ENCODE measurements at regions not wholly inside any gene's neighbourhood (a gene's known extent, or its start where the extent isn't known, plus 50 kb on each side); places are given as distances from the start of the nearest gene placed in this dataset.

- H3K4me1 ChIP-seq (ENCODE audit: control insufficient read depth, insufficient read depth, low read length): no peaks in the 10 kb centered on the region
- no peaks in the 10 kb centered on the region for H3K27me3 ChIP-seq (replicated peaks in 1 of 2; ENCODE audit: control insufficient read depth in 2 of 2, insufficient read depth in 2 of 2, low read length in 1 of 2)
- ATAC-seq (no peak), DNase-seq (ENCODE audit: low read depth, low spot score) (no peak), FAIRE-seq (no peak)
- RAD21 ChIA-PET (ENCODE audit: unreplicated experiment): no interaction called here
- no TSS peak for BruUV-seq (replicated peaks)
- H3K9me3 ChIP-seq (replicated peaks; ENCODE audit: control insufficient read depth, insufficient read depth, low read length): no peaks in the 10 kb centered on the region
- no peak overlapping the region for H3K4me3 ChIP-seq
- no peaks in the 10 kb centered on the region for H3K79me2 ChIP-seq (ENCODE audit: control insufficient read depth, insufficient read depth, low read length)
- H3K4me2 ChIP-seq (ENCODE audit: control insufficient read depth, insufficient read depth): no peak overlapping the region
- intact Hi-C loops (cut with micrococcal nuclease; ENCODE audit: unreplicated experiment): no loop called here
- CTCF ChIA-PET: no interaction called here
- TF ChIP-seq CEBPZ (IDR thresholded peaks at IDR 0.05; ENCODE audit: low read depth, low read length): no peak
- no peak for TF ChIP-seq SIN3A (IDR thresholded peaks at IDR 0.05; ENCODE audit: low read depth, low read length)
- no peak overlapping the region for H3K9ac ChIP-seq (ENCODE audit: control insufficient read depth, insufficient read depth, low read length)
- POLR2A ChIA-PET: interaction anchor here (0.5 kb wide), 1 partner anchor 514 kb away, joined by 4 read pairs; no protein-coding TSS in a partner anchor
- in situ Hi-C loops (cut with MboI): no loop called here
- no peaks in the 10 kb centered on the region for H4K20me1 ChIP-seq (ENCODE audit: control insufficient read depth, insufficient read depth)
- H2AFZ ChIP-seq (ENCODE audit: control insufficient read depth, low read depth, low read length): no peak overlapping the region
- H3K27ac ChIP-seq (ENCODE audit: control insufficient read depth, insufficient read depth): no peak overlapping the region
- H3K36me3 ChIP-seq (ENCODE audit: control insufficient read depth in 2 of 2, insufficient read depth in 2 of 2, low read length in 1 of 2): no peaks in the 10 kb centered on the region
- SMC1A ChIA-PET (ENCODE audit: uncharacterized antibody, unreplicated experiment): no interaction called here
- 44% methylated on average over 18 of the region's 19 CpGs for WGBS (ENCODE audit: insufficient coverage, insufficient replicate concordance, low lambda C conversion rate, missing lambda C conversion rate)
Observed at GRCh38 chr11:114775875-114776621, 97.7 kb downstream of the NXPE2 start.

GRCh38 chr11:114776956-114777355 is 98.6 kb downstream of the NXPE2 start:
- H2AFZ ChIP-seq (ENCODE audit: control insufficient read depth, low read depth, low read length): no peak overlapping the region
- RAD21 ChIA-PET (ENCODE audit: unreplicated experiment): no interaction called here
- FAIRE-seq: no peak
- no peak overlapping the region for H3K27ac ChIP-seq (ENCODE audit: control insufficient read depth, insufficient read depth)
- no peak overlapping the region for H3K4me2 ChIP-seq (ENCODE audit: control insufficient read depth, insufficient read depth)
- in situ Hi-C loops (cut with MboI) (no loop called here), intact Hi-C loops (cut with micrococcal nuclease; ENCODE audit: unreplicated experiment) (no loop called here)
- H3K9ac ChIP-seq (ENCODE audit: control insufficient read depth, insufficient read depth, low read length): no peak overlapping the region
- H3K4me1 ChIP-seq (ENCODE audit: control insufficient read depth, insufficient read depth, low read length): no peaks in the 10 kb centered on the region
- H3K36me3 ChIP-seq (ENCODE audit: control insufficient read depth in 2 of 2, insufficient read depth in 2 of 2, low read length in 1 of 2): no peaks in the 10 kb centered on the region
- H4K20me1 ChIP-seq (ENCODE audit: control insufficient read depth, insufficient read depth): no peaks in the 10 kb centered on the region
- SMC1A ChIA-PET (ENCODE audit: uncharacterized antibody, unreplicated experiment): no interaction called here
- H3K9me3 ChIP-seq (replicated peaks; ENCODE audit: control insufficient read depth, insufficient read depth, low read length): no peaks in the 10 kb centered on the region
- no peak overlapping the region for H3K4me3 ChIP-seq
- no peak for DNase-seq (ENCODE audit: low read depth, low spot score)
- no TSS peak for BruUV-seq (replicated peaks)
- ATAC-seq: no peak
- H3K27me3 ChIP-seq (replicated peaks in 1 of 2; ENCODE audit: control insufficient read depth in 2 of 2, insufficient read depth in 2 of 2, low read length in 1 of 2): no peaks in the 10 kb centered on the region
- no peaks in the 10 kb centered on the region for H3K79me2 ChIP-seq (ENCODE audit: control insufficient read depth, insufficient read depth, low read length)
- CTCF ChIA-PET: interaction anchor here (1.0 kb wide), 1 partner anchor 189 kb away, joined by 3 read pairs; no protein-coding TSS in a partner anchor
- POLR2A ChIA-PET: no interaction called here
- 1% methylated on average over 3 of the region's 3 CpGs for WGBS (ENCODE audit: insufficient coverage, insufficient replicate concordance, low lambda C conversion rate, missing lambda C conversion rate)
- TF ChIP-seq MEF2B (IDR thresholded peaks at IDR 0.05; ENCODE audit: partially characterized antibody, poor library complexity, severe bottlenecking) (no peak), SUZ12 (IDR thresholded peaks at IDR 0.05; ENCODE audit: unreplicated experiment) (no peak), PAX8 (IDR thresholded peaks at IDR 0.05) (no peak), MYC (IDR thresholded peaks at IDR 0.05; ENCODE audit: insufficient read depth, insufficient read length, insufficient replicate concordance, low read length, severe bottlenecking) (no peak), IKZF1 (conservative IDR thresholded peaks at IDR 0.05) (no peak), BMI1 (IDR thresholded peaks at IDR 0.05; ENCODE audit: borderline replicate concordance) (no peak), SKIL (IDR thresholded peaks at IDR 0.05; ENCODE audit: low read depth, poor library complexity, severe bottlenecking) (no peak), CREM (IDR thresholded peaks at IDR 0.05; ENCODE audit: low read depth) (no peak), LARP7 (IDR thresholded peaks at IDR 0.05) (no peak), KAT2A (conservative IDR thresholded peaks at IDR 0.05; ENCODE audit: control insufficient read depth, low read depth, low read length) (no peak)

Data from GM12878 (cell line).